ENCODE measurements at regions not wholly inside any gene's neighbourhood (a gene's known extent, or its start where the extent isn't known, plus 50 kb on each side); places are given as distances from the start of the nearest gene placed in this dataset.

- Mint-ChIP-seq H3K36me3 (ENCODE audit: unreplicated experiment) (peaks cover 12% of the 10 kb centered on the region), H3K27ac (ENCODE audit: unreplicated experiment) (peak overlapping the region; percentile 46), H3K4me3 (ENCODE audit: unreplicated experiment) (no peak overlapping the region), H3K4me1 (ENCODE audit: low read depth, unreplicated experiment) (peaks cover 19% of the 10 kb centered on the region), H3K9me3 (ENCODE audit: unreplicated experiment) (peaks cover 13% of the 10 kb centered on the region), H3K27me3 (ENCODE audit: unreplicated experiment) (peaks cover 11% of the 10 kb centered on the region)
- DNase-seq = no peak
- TF ChIP-seq, protein P1, sequence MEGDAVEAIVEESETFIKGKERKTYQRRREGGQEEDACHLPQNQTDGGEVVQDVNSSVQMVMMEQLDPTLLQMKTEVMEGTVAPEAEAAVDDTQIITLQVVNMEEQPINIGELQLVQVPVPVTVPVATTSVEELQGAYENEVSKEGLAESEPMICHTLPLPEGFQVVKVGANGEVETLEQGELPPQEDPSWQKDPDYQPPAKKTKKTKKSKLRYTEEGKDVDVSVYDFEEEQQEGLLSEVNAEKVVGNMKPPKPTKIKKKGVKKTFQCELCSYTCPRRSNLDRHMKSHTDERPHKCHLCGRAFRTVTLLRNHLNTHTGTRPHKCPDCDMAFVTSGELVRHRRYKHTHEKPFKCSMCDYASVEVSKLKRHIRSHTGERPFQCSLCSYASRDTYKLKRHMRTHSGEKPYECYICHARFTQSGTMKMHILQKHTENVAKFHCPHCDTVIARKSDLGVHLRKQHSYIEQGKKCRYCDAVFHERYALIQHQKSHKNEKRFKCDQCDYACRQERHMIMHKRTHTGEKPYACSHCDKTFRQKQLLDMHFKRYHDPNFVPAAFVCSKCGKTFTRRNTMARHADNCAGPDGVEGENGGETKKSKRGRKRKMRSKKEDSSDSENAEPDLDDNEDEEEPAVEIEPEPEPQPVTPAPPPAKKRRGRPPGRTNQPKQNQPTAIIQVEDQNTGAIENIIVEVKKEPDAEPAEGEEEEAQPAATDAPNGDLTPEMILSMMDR (IDR thresholded peaks at IDR 0.05; ENCODE audit: partially characterized antibody, unreplicated experiment) = no peak
Measured at GRCh38 chr6:167409079-167409478, 84.2 kb downstream of the TTLL2 start.

- Mint-ChIP-seq H3K27ac (ENCODE audit: unreplicated experiment) (peak overlapping the region; percentile 71), H3K36me3 (ENCODE audit: unreplicated experiment) (peaks cover 12% of the 10 kb centered on the region), H3K4me3 (ENCODE audit: unreplicated experiment) (no peak overlapping the region), H3K27me3 (ENCODE audit: unreplicated experiment) (peaks cover 11% of the 10 kb centered on the region), H3K9me3 (ENCODE audit: unreplicated experiment) (peaks cover 13% of the 10 kb centered on the region), H3K4me1 (ENCODE audit: low read depth, unreplicated experiment) (peaks cover 19% of the 10 kb centered on the region)
- TF ChIP-seq, protein P1 (IDR thresholded peaks at IDR 0.05; ENCODE audit: partially characterized antibody, unreplicated experiment) = no peak
- DNase-seq = no peak
Measured at GRCh38 chr6:167409694-167410093, 84.8 kb downstream of the TTLL2 start.

- DNase-seq = no peak
- Mint-ChIP-seq H3K36me3 (ENCODE audit: unreplicated experiment) (peaks cover 5% of the 10 kb centered on the region), H3K4me1 (ENCODE audit: low read depth, unreplicated experiment) (peaks cover 23% of the 10 kb centered on the region), H3K27me3 (ENCODE audit: unreplicated experiment) (peaks cover 8% of the 10 kb centered on the region), H3K27ac (ENCODE audit: unreplicated experiment) (peak overlapping the region; percentile 71), H3K4me3 (ENCODE audit: unreplicated experiment) (no peak overlapping the region), H3K9me3 (ENCODE audit: unreplicated experiment) (peaks cover 13% of the 10 kb centered on the region)
- TF ChIP-seq, protein P1 (IDR thresholded peaks at IDR 0.05; ENCODE audit: partially characterized antibody, unreplicated experiment) = no peak
Measured at GRCh38 chr6:167410462-167410861, 85.6 kb downstream of the TTLL2 start.

GRCh38 chr6:167412506-167412905, 87.6 kb downstream of the TTLL2 start:
- Mint-ChIP-seq H3K4me3 (ENCODE audit: unreplicated experiment) (no peak overlapping the region), H3K27me3 (ENCODE audit: unreplicated experiment) (peaks cover 12% of the 10 kb centered on the region), H3K36me3 (ENCODE audit: unreplicated experiment) (no peaks in the 10 kb centered on the region), H3K9me3 (ENCODE audit: unreplicated experiment) (peaks cover 13% of the 10 kb centered on the region), H3K4me1 (ENCODE audit: low read depth, unreplicated experiment) (peaks cover 33% of the 10 kb centered on the region), H3K27ac (ENCODE audit: unreplicated experiment) (no peak overlapping the region)
- TF ChIP-seq, protein P1 (IDR thresholded peaks at IDR 0.05; ENCODE audit: partially characterized antibody, unreplicated experiment) = no peak
- no peak for DNase-seq

- no peak overlapping the region for H3K4me3 Mint-ChIP-seq (ENCODE audit: unreplicated experiment)
- H3K4me1 Mint-ChIP-seq (ENCODE audit: low read depth, unreplicated experiment) = peaks cover 35% of the 10 kb centered on the region
- TF ChIP-seq, protein P1 (IDR thresholded peaks at IDR 0.05; ENCODE audit: partially characterized antibody, unreplicated experiment) = no peak
- no peak for DNase-seq
- peaks cover 6% of the 10 kb centered on the region for H3K9me3 Mint-ChIP-seq (ENCODE audit: unreplicated experiment)
- no peaks in the 10 kb centered on the region for H3K36me3 Mint-ChIP-seq (ENCODE audit: unreplicated experiment)
- H3K27ac Mint-ChIP-seq (ENCODE audit: unreplicated experiment) = no peak overlapping the region
- peaks cover 4% of the 10 kb centered on the region for H3K27me3 Mint-ChIP-seq (ENCODE audit: unreplicated experiment)
Measured at GRCh38 chr6:167415441-167415961, 90.6 kb downstream of the TTLL2 start.

Measured in glutamatergic neuron (in vitro differentiated cells).